Aorta (tissue), 5 donors: ENCODE measurements at regions not wholly inside any gene's neighbourhood (a gene's known extent, or its start where the extent isn't known, plus 50 kb on each side); places are given as distances from the start of the nearest gene placed in this dataset.
"Not testable (repeated sequence)": the region's sequence is repeated elsewhere in the genome, so short reads cannot be mapped to it uniquely, and the experiment has no call there.

Source experiments
- ATAC-seq: fragments of 200-7000 bp; cut with Tn5 transposase; one replicate; pipeline ENCODE4 v1.9.1; 2022; ENCODE audit warnings: moderate library complexity; ENCODE audit not compliant: low FRiP score
- DNase-seq, 2 donors: peaks; one replicate each; pipeline ENCODE4 v3.0.0-alpha.2; 2020
- H3K27ac ChIP-seq, 2 donors: one replicate each; pipeline ENCODE4 v1.5.1; 2013; ENCODE audit warnings: low read length in 2 of 2, mild to moderate bottlenecking in 2 of 2, moderate library complexity in 2 of 2, control low read depth in 1 of 2, inconsistent platforms in 1 of 2, low read depth in 1 of 2
- H3K27me3 ChIP-seq, 2 donors: one replicate each; pipeline ENCODE4 v1.6.1; 2013; ENCODE audit warnings: control low read depth in 1 of 2, low read length in 1 of 2, mild to moderate bottlenecking in 1 of 2, moderate library complexity in 1 of 2; ENCODE audit not compliant: insufficient read depth in 2 of 2, control insufficient read depth in 1 of 2
- H3K36me3 ChIP-seq, 2 donors: one replicate each; pipeline ENCODE4 v1.6.1; 2013; ENCODE audit warnings: control low read depth in 1 of 2, low read length in 1 of 2, mild to moderate bottlenecking in 1 of 2; ENCODE audit not compliant: insufficient read depth in 2 of 2, control insufficient read depth in 1 of 2
- H3K4me1 ChIP-seq, 2 donors: one replicate each; pipeline ENCODE4 v1.6.1; 2013; ENCODE audit warnings: low read length in 2 of 2, control low read depth in 1 of 2, mild to moderate bottlenecking in 1 of 2, moderate library complexity in 1 of 2; ENCODE audit not compliant: insufficient read depth in 2 of 2, control insufficient read depth in 1 of 2
- H3K4me3 ChIP-seq, 2 donors: one replicate each; pipeline ENCODE4 v1.5.1; 2013; ENCODE audit warnings: low read length in 2 of 2, control low read depth in 1 of 2, mild to moderate bottlenecking in 1 of 2
- H3K9me3 ChIP-seq: one replicate; pipeline ENCODE4 v1.6.1; 2013; ENCODE audit warnings: mild to moderate bottlenecking, low read length; ENCODE audit not compliant: control insufficient read depth
- WGBS, 2 donors: extraction: QIAGEN DNeasy Blood & Tissue Kit; methylation state at CpG; one replicate each; pipeline ENCODE4 v1.1.7; 2013; 5-methylcytosine and 5-hydroxymethylcytosine counted together
- intact Hi-C, 2 donors: fragments of 100-400 bp; cut with DNase I; formaldehyde crosslinking; loops; one replicate each; pipeline versions ENCODE4 v1.14.2 to v1.15.0; 2022
- donor health status: healthy with polysubstance abuse.
- donor health status: Bipolar disorder and iron deficiency.
- donor health status: DM: no; HTN: no; CAD: no.
- donor health status: DM: no; HTN: no; CAD: no.
- donor health status: DM: yes; HTN: yes; CAD: no.

- no peaks in the 10 kb centered on the region for H3K4me1 ChIP-seq
- DNase-seq = no peak
- intact Hi-C loops = loop anchor here in 1 of 2 donors (10.0 kb wide), 1 partner anchor 62 kb away; no protein-coding TSS in a partner anchor
- ATAC-seq = no peak
- 95 to 98% methylated on average over 5 of the region's 5 CpGs for WGBS, 2 donors
- no peaks in the 10 kb centered on the region for H3K9me3 ChIP-seq
- H3K27ac ChIP-seq = no peak overlapping the region
- H3K27me3 ChIP-seq = no peaks in the 10 kb centered on the region
- no peak overlapping the region for H3K4me3 ChIP-seq
- no peaks in the 10 kb centered on the region for H3K36me3 ChIP-seq
Measured at GRCh38 chr17:30586818-30587595, 109.8 kb downstream of the GOSR1 start.

GRCh38 chr17:30584810-30585209 lies 107.6 kb downstream of the GOSR1 start:
- ATAC-seq (no peak), DNase-seq (no peak)
- 67 to 71% methylated on average over 5 of the region's 5 CpGs for WGBS, 2 donors
- no peaks in the 10 kb centered on the region for H3K4me1 ChIP-seq
- H3K27me3 ChIP-seq = no peaks in the 10 kb centered on the region
- H3K4me3 ChIP-seq = no peak overlapping the region
- no peaks in the 10 kb centered on the region for H3K9me3 ChIP-seq
- intact Hi-C loops = loop anchor here in 1 of 2 donors (10.0 kb wide), 1 partner anchor 60 kb away; no protein-coding TSS in a partner anchor
- no peak overlapping the region for H3K27ac ChIP-seq
- H3K36me3 ChIP-seq = no peaks in the 10 kb centered on the region

GRCh38 chr17:30580916-30581315 lies 103.7 kb downstream of the GOSR1 start:
- no peak overlapping the region for H3K4me3 ChIP-seq
- ATAC-seq (no peak), DNase-seq (no peak)
- no peaks in the 10 kb centered on the region for H3K36me3 ChIP-seq
- H3K4me1 ChIP-seq = no peaks in the 10 kb centered on the region
- intact Hi-C loops = loop anchor here in 1 of 2 donors (10.0 kb wide), 1 partner anchor 56 kb away; no protein-coding TSS in a partner anchor
- no peaks in the 10 kb centered on the region for H3K27me3 ChIP-seq
- 83 to 93% methylated on average over 2 of the region's 2 CpGs for WGBS, 2 donors
- no peaks in the 10 kb centered on the region for H3K9me3 ChIP-seq
- no peak overlapping the region for H3K27ac ChIP-seq

- H3K4me3 ChIP-seq = no peak overlapping the region
- WGBS, 2 donors = 79 to 80% methylated on average over 5 of the region's 5 CpGs
- H3K9me3 ChIP-seq = no peaks in the 10 kb centered on the region
- no peak overlapping the region for H3K27ac ChIP-seq
- intact Hi-C loops = loop anchor here in 1 of 2 donors (10.0 kb wide), 1 partner anchor 55 kb away; no protein-coding TSS in a partner anchor
- peak in 1 of 2 donors; percentile 21 for DNase-seq
- ATAC-seq = no peak
- no peaks in the 10 kb centered on the region for H3K36me3 ChIP-seq
- no peaks in the 10 kb centered on the region for H3K27me3 ChIP-seq
- no peaks in the 10 kb centered on the region for H3K4me1 ChIP-seq
Measured at GRCh38 chr17:30579610-30580315, 102.6 kb downstream of the GOSR1 start.

- WGBS, 2 donors = 79 to 87% methylated on average over 9 of the region's 9 CpGs
- intact Hi-C loops, H3K9me3 ChIP-seq, H3K36me3 ChIP-seq, ATAC-seq, H3K4me3 ChIP-seq, H3K27me3 ChIP-seq, H3K27ac ChIP-seq, H3K4me1 ChIP-seq: not testable (repeated sequence)
- DNase-seq = peak in 1 of 2 donors; percentile 47
Measured at GRCh38 chr17:30578015-30578717, 101.0 kb downstream of the GOSR1 start.
